OCI-LY1 (cell line): ENCODE measurements at regions not wholly inside any gene's neighbourhood (a gene's known extent, or its start where the extent isn't known, plus 50 kb on each side); places are given as distances from the start of the nearest gene placed in this dataset.

Source experiments
- H2AFZ ChIP-seq: fragments of 200-600 bp; sonication (generic), shearing (Covaris generic); 2 replicates; pipeline ENCODE4 v1.6.0; 2014; ENCODE audit warnings: antibody characterized with exemption, mild to moderate bottlenecking, low read length
- H3F3A ChIP-seq: fragments of 200-600 bp; sonication (generic), shearing (Covaris generic); 2 replicates; pipeline ENCODE4 v1.6.0; 2014; ENCODE audit warnings: mild to moderate bottlenecking, antibody characterized with exemption, low read length, moderate library complexity; ENCODE audit not compliant: insufficient read depth
- H3K27ac ChIP-seq: fragments of 200-600 bp; sonication (generic); 2 replicates; pipeline ENCODE4 v1.5.1; 2014; ENCODE audit warnings: low read length, mixed run types, mild to moderate bottlenecking, low read depth; ENCODE audit not compliant: poor library complexity, severe bottlenecking
- H3K27me3 ChIP-seq: fragments of 200-600 bp; sonication (generic); 2 replicates; pipeline ENCODE4 v1.6.0; 2014; ENCODE audit warnings: antibody characterized with exemption, mild to moderate bottlenecking, low read length, moderate library complexity; ENCODE audit not compliant: insufficient read depth
- H3K36me3 ChIP-seq: fragments of 200-600 bp; sonication (generic); 2 replicates; pipeline ENCODE4 v1.6.1; 2014; ENCODE audit warnings: mild to moderate bottlenecking, antibody characterized with exemption, low read length, moderate library complexity, mixed read lengths; ENCODE audit not compliant: insufficient read depth
- H3K4me1 ChIP-seq: fragments of 200-600 bp; sonication (generic); 2 replicates; pipeline ENCODE4 v1.5.1; 2014; ENCODE audit warnings: mild to moderate bottlenecking, low read length, moderate library complexity; ENCODE audit not compliant: insufficient read depth, severe bottlenecking
- H3K4me2 ChIP-seq: fragments of 200-600 bp; sonication (generic), shearing (Covaris generic); 2 replicates; pipeline ENCODE4 v1.6.1; 2014; ENCODE audit warnings: low read length
- H3K4me3 ChIP-seq: fragments of 200-600 bp; sonication (generic); 2 replicates; pipeline ENCODE4 v1.5.1; 2014; ENCODE audit warnings: low read length, low read depth, mild to moderate bottlenecking, mixed read lengths; ENCODE audit not compliant: poor library complexity, severe bottlenecking
- H3K79me2 ChIP-seq: fragments of 200-600 bp; shearing (Covaris generic); 2 replicates; pipeline ENCODE4 v1.6.1; 2016; ENCODE audit warnings: mixed run types, low read length, mixed read lengths; ENCODE audit not compliant: insufficient read depth
- H3K9ac ChIP-seq: fragments of 200-600 bp; sonication (generic), shearing (Covaris generic); 2 replicates; pipeline ENCODE4 v1.6.1; 2014; ENCODE audit warnings: mild to moderate bottlenecking, low read length, mixed read lengths
- H3K9me2 ChIP-seq: fragments of 200-600 bp; sonication (generic), shearing (Covaris generic); 2 replicates; pipeline ENCODE4 v1.6.1; 2014; ENCODE audit warnings: low read depth, mild to moderate bottlenecking, low read length, mixed read lengths
- H3K9me3 ChIP-seq: fragments of 200-600 bp; shearing (Covaris generic); 2 replicates; pipeline ENCODE4 v1.6.1; 2014; ENCODE audit warnings: low read length, mixed read lengths
- H4K20me1 ChIP-seq: fragments of 200-600 bp; sonication (generic), shearing (Covaris generic); 2 replicates; pipeline ENCODE4 v1.6.0; 2016; ENCODE audit warnings: mild to moderate bottlenecking, low read length; ENCODE audit not compliant: insufficient read depth
- EZH2 ChIP-seq: fragments of 200-600 bp; sonication (generic), shearing (Covaris generic); IDR thresholded peaks from 2 replicates; pipeline ENCODE4 v1.8.0; 2017; ENCODE audit warnings: borderline replicate concordance, mixed run types, mild to moderate bottlenecking, antibody characterized with exemption, low read length, moderate library complexity, mixed read lengths
- TF ChIP-seq, protein P1 (sequence below): fragments of 200-600 bp; sonication (generic), shearing (Covaris generic); IDR thresholded peaks from 2 replicates; pipeline ENCODE4 v1.5.1; 2017; ENCODE audit warnings: mild to moderate bottlenecking, antibody characterized with exemption, low read length, moderate library complexity, mixed read lengths

- no peaks in the 10 kb centered on the region for H3K36me3 ChIP-seq
- H3K4me1 ChIP-seq, result no peaks in the 10 kb centered on the region
- no peaks in the 10 kb centered on the region for H3K9me2 ChIP-seq
- TF ChIP-seq, protein P1, sequence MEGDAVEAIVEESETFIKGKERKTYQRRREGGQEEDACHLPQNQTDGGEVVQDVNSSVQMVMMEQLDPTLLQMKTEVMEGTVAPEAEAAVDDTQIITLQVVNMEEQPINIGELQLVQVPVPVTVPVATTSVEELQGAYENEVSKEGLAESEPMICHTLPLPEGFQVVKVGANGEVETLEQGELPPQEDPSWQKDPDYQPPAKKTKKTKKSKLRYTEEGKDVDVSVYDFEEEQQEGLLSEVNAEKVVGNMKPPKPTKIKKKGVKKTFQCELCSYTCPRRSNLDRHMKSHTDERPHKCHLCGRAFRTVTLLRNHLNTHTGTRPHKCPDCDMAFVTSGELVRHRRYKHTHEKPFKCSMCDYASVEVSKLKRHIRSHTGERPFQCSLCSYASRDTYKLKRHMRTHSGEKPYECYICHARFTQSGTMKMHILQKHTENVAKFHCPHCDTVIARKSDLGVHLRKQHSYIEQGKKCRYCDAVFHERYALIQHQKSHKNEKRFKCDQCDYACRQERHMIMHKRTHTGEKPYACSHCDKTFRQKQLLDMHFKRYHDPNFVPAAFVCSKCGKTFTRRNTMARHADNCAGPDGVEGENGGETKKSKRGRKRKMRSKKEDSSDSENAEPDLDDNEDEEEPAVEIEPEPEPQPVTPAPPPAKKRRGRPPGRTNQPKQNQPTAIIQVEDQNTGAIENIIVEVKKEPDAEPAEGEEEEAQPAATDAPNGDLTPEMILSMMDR, result no peak
- TF ChIP-seq EZH2, result no peak
- no peaks in the 10 kb centered on the region for H3K27me3 ChIP-seq
- H3K9ac ChIP-seq, result no peak overlapping the region
- H3K79me2 ChIP-seq, result no peaks in the 10 kb centered on the region
- H3K4me2 ChIP-seq, result no peak overlapping the region
- no peaks in the 10 kb centered on the region for H4K20me1 ChIP-seq
- no peak overlapping the region for H2AFZ ChIP-seq
- no peaks in the 10 kb centered on the region for H3K9me3 ChIP-seq
- no peaks in the 10 kb centered on the region for H3F3A ChIP-seq
- no peak overlapping the region for H3K4me3 ChIP-seq
- H3K27ac ChIP-seq, result no peak overlapping the region
These were observed 244.5 kb upstream of the SLC35B3 start for GRCh38 chr6:8679823-8680222.

DNA sequence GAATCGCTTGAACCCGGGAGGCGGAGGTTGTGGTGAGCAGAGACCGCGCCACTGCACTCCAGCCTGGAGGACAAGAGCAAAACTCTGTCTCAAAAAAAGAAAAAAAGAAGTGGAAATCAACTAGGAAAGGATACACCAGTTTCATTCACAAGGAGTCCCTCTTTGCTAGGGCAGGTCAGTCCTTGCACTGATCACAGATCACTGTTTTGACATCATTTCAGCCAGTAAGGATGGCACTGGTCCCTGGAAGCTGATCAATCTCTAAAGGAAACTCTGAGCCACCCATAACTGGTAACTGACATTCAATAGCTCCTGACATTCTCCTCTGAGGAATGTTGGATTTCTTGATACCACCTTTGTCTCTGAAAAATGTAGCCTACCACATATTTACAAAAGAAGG is 243.1 kb upstream of the SLC35B3 start:
- H3K9ac ChIP-seq, result no peak overlapping the region
- H3K36me3 ChIP-seq, result no peaks in the 10 kb centered on the region
- H3K79me2 ChIP-seq, result no peaks in the 10 kb centered on the region
- H3K4me1 ChIP-seq, result no peaks in the 10 kb centered on the region
- no peaks in the 10 kb centered on the region for H3K9me2 ChIP-seq
- H3K27me3 ChIP-seq, result no peaks in the 10 kb centered on the region
- no peak overlapping the region for H3K4me3 ChIP-seq
- no peak overlapping the region for H3K27ac ChIP-seq
- H3F3A ChIP-seq, result no peaks in the 10 kb centered on the region
- no peaks in the 10 kb centered on the region for H3K9me3 ChIP-seq
- TF ChIP-seq, protein P1, result no peak
- TF ChIP-seq EZH2, result no peak
- no peaks in the 10 kb centered on the region for H4K20me1 ChIP-seq
- H2AFZ ChIP-seq, result no peak overlapping the region
- no peak overlapping the region for H3K4me2 ChIP-seq

GRCh38 chr6:8674126-8674525 is 238.8 kb upstream of the SLC35B3 start:
- no peak overlapping the region for H3K9ac ChIP-seq
- H3F3A ChIP-seq, result no peaks in the 10 kb centered on the region
- H4K20me1 ChIP-seq, result no peaks in the 10 kb centered on the region
- no peaks in the 10 kb centered on the region for H3K27me3 ChIP-seq
- H3K4me1 ChIP-seq, result no peaks in the 10 kb centered on the region
- no peak overlapping the region for H3K4me2 ChIP-seq
- no peaks in the 10 kb centered on the region for H3K36me3 ChIP-seq
- H3K9me2 ChIP-seq, result no peaks in the 10 kb centered on the region
- H3K9me3 ChIP-seq, result no peaks in the 10 kb centered on the region
- no peak overlapping the region for H2AFZ ChIP-seq
- H3K27ac ChIP-seq, result no peak overlapping the region
- H3K79me2 ChIP-seq, result no peaks in the 10 kb centered on the region
- no peak overlapping the region for H3K4me3 ChIP-seq
- TF ChIP-seq, protein P1, result no peak
- TF ChIP-seq EZH2, result no peak
